HG03378 (cell line): ENCODE measurements at regions not wholly inside any gene's neighbourhood (a gene's known extent, or its start where the extent isn't known, plus 50 kb on each side); places are given as distances from the start of the nearest gene placed in this dataset.
"Not testable (repeated sequence)": the region's sequence is repeated elsewhere in the genome, so short reads cannot be mapped to it uniquely, and the experiment has no call there.

Source experiments
- ATAC-seq: cut with Tn5 transposase; IDR thresholded peaks from one replicate; pipeline ENCODE4 v1.9.1; 2021; ENCODE audit warnings: mild to moderate bottlenecking, moderate library complexity; ENCODE audit not compliant: unreplicated experiment

DNA sequence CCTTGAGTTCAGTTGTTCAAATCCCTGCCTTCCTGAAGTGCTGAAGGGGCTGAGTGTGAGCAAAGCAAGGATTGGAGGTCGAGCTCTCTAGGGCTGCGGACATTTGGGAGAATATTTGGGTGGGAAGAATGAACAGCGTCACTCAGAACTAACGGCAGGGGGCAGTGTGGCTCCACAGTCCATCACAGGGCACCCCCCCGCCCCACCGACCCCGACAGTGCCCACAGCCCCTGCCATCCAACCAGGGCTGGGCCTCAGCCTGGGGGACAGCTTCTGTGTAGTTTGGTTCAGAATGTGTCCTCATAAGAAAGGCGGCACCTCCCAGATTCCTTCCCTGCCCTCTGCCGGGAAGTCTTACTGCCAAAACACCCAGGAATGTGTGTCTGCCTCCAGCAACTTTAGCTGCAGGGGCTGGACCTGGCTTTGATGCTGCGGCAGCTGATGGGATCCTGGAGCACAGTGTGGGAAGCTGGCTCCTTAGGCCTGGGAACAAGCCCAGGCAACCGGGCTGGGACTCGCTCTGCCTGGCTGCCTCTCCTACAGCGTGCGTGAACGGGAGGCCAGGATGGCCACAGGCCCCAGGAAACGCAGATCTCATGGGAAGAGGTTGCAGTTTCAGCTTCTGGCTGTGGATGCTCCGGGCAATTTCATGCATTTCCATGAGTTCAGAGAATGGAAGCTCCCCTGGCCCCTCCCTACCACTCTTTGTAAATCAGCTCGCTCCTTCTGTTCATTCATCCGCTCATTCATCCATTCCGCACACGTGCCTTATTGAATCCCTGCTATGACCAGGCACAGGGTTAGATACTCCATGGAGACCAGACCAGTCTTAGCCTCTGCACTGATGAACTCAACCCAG, 104.9 kb upstream of the TMPRSS2 start:
- ATAC-seq, result no peak

DNA sequence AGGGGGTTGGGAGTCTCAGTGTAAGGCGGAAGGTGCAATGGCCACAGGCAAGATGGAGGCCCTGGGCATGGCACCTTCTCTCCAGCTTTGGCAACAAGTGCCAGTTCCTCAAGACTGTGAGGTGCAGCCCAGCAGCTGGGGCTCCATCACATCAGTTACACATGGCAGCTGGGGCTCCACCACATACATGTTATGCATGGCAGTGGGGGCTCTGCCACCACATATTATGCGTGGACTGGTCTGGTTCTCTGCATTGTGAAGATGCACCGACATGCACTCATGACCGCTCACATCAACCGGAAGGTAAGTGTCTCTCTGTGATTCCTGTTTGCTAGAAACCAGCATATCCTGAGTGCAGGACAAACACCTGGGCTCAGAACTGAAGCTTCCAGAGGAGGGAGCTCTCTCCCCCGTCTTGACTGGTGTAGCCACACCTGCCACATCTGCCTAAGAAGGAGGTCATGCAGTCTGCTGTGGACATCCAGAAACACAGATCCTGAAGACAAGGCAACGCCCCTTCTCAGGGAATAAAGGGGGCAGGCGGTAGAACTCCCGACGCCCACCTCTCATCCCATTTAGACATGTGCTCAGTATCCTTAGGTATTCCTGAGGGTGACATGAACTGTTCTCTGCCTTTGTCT, 104.1 kb upstream of the TMPRSS2 start:
- no peak for ATAC-seq

DNA sequence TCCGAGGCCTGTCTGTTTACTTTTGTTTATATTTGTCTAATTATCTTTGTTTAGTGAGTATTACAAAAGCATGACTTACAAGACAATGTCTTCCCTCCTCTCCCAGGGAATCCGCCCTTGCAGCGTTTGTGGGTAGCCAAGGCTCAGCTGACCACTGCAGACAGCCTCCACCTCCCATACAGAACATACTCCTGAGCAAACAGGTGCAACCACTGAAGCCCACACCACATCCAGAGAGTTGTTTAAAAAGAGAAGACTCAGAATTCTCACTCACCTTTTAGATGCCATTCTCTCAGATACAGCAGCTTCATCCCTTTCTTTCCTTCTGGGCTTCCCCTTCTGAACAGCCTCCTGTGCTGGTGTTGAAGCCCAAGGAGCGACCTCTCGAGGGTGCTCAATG, 103.5 kb upstream of the TMPRSS2 start:
- no peak for ATAC-seq

- not testable (repeated sequence) for ATAC-seq
Measured at GRCh38 chr21:41610840-41611115, 102.8 kb upstream of the TMPRSS2 start.

DNA sequence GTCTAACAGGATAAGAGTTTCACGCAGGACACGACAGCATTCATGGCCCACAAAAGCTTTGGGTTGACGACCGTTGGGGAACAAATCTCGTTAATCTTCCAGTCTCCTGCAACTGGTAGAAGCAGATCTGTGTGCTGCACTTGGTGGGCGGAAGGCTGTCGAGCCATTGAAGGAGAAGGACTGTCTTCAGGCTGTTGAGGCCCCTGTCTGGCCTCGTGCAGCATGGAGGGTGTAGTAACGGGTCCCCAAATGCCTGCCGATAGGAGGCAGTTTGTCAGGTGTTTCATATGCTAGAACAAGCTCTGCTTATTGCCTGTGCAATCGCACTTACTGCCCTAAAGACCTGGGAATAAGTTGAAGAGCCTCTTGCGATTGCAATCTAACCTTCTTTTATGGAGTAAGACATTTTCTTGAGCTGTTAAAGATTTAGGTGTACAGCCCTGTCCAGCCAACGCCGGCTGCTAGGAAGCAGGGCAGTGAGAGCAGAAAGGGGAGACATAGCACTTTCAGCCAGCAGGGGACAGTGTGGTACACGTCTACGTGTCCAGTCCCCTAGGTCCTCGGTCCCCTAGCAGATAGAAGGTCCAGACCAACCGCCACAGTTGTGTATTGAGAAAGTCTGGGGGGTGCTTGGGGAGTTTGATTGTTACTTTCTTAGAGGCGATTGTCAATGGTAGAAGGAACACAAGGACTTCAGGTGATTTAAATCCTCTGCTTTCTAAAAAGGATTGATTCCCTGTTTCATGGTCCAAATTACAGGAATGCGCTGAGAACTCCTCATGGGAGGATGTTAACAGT, 102.3 kb upstream of the TMPRSS2 start:
- no peak for ATAC-seq

- no peak for ATAC-seq
Measured at GRCh38 chr21:41606706-41607105, 98.7 kb upstream of the TMPRSS2 start.

- no peak for ATAC-seq
Measured at GRCh38 chr21:41605934-41606285, 98.0 kb upstream of the TMPRSS2 start.

DNA sequence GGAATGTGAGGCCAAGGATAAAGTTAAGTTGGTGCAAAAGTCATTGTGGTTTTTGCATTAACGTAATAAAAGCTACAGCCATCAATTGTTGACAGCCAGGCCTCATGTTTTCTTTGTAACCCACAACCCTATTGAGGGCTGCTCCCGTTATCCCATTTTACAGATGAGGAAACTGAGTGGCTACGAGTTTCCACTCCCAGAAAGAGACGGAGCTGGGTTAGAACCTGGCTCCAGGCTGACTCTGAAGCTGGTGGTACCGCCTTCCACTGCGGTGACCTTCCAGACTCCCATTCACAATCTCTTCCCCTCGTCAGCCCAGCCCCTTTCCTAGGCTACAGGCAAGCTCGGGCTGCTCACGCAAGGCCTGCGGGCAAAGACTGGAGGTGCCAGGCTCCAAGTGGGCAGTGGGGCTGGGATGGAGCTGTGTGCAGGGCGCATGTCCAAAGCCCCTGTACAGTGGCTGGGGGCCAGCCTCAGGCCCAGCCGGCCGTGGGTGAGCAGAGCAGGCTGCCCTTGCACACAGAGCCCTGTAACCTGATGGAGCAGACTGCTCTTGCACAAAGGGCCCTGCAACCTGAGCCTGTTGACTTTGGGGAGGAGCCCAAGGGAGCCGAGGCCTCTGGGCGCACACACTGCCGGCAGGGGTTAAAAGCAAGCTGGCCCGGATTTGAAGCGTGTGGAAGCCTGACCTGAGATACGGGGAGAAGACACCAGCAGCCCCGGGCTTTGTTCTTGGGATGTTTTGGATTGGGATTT, 97.4 kb upstream of the TMPRSS2 start:
- ATAC-seq, result no peak

GRCh38 chr21:41604583-41605041, 96.7 kb upstream of the TMPRSS2 start:
- no peak for ATAC-seq

DNA sequence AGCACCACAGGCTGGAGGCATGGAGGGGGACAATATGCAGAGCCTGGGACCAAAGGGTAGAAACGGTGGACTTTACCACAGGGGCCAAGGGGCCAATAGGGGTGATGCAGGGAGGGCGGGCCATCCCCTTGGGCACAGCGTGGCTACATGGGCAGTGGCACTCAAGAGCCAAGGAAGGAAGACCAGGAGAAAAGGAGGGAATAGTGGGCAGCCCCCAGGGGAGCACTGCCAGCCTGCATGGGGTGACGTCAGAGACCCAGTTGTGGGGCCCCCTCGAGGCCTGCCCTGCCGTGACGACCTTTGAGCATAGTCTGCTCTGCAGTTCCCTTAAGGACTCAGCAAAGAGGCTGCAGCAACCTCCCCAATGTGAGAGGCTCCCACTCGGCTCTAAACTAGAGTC, 95.5 kb upstream of the TMPRSS2 start:
- ATAC-seq, result no peak

DNA sequence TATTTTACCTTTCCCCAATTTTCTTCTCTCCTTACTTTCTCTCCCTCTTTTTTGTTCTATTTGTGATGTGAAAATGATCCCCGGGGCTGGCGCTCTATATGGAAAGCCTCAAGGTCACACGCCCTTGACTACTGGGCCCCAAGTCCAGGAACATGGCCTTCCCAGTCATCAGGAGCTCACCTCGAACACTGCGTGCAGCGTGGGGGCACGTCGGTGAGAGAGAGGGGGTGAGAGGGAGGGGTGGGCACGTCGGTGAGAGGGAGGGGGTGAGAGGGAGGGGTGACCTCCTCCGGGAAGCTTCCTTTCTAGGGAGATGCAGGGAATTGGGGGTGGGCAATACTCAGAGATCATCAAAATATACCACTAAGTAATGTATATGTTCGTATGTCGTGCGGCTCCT, 94.6 kb upstream of the TMPRSS2 start:
- ATAC-seq, result no peak

DNA sequence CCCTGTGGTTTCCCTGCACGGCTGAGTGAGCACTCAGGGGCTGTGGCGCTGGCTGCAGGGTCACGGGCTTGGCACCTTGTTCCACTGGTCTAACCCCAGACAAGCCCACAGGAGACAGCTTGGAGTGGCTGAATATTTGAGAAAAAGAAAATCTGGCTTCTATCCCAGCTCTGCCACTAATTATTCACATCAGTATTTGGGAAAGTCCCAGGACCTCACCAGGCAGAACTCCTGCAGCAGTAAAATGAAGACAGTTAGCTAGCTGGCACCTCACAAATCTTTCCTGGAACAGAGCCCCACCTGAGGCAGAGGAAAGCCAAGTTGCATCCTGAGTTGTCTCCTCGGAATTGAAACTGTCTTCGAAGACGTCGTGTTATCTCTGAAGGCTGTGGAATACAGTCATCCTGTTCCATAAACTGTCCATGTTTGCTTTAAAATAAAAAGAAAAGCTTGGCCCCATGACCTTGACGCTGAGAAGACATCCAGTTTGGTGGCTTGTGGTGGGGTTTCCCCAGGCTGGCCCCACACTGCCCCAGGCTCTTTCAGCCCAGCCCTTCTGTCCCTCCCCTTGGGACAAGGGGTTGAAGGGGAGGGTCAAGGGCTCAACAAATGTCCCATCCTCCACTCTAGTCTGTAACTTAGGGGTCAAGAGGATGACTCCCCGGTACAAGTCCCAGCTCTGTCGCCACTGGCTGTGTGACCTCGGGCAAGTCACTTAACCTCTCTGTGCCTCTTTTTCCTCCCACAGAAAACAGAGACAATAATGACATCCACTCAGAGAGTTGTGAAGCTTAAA, 93.8 kb upstream of the TMPRSS2 start:
- ATAC-seq, result no peak

GRCh38 chr21:41600961-41601572, 93.1 kb upstream of the TMPRSS2 start:
- ATAC-seq, result no peak

- ATAC-seq, result no peak
Measured at GRCh38 chr21:41600556-41600955, 92.6 kb upstream of the TMPRSS2 start.

DNA sequence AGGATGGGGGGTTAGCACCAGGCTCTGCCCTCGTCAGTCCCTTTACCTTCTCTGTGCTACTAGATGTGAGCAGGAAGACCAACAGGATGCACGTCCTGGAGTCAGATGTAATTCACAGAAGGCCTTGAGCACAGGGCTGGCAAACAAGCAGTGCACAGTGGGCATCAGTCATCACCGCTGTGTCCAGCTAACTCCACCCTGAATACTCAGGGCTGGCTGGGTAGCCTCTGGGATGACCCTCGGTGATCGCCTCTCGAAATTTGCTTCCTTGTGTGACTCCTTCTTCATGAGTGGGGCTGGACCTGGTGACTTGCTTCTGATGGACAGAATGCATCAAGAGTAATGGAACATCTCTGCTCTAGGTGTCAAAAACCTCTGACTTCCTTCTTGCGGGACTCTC, 92.2 kb upstream of the TMPRSS2 start:
- no peak for ATAC-seq

GRCh38 chr21:41598561-41599431, 90.8 kb upstream of the TMPRSS2 start:
- no peak for ATAC-seq

- ATAC-seq, result no peak
Measured at GRCh38 chr21:41597811-41598231, 89.9 kb upstream of the TMPRSS2 start.

- ATAC-seq, result no peak
Measured at GRCh38 chr21:41597227-41597626, 89.3 kb upstream of the TMPRSS2 start.
